Astrocyte of the spinal cord (primary cell): ENCODE measurements at regions not wholly inside any gene's neighbourhood (a gene's known extent, or its start where the extent isn't known, plus 50 kb on each side); places are given as distances from the start of the nearest gene placed in this dataset.

Source experiments
- DNase-seq: peaks from one replicate; pipeline ENCODE4 v3.0.0; 2011; ENCODE audit warnings: low read depth, low spot score
- H3K4me3 ChIP-seq: 2 replicates; pipeline ENCODE4 v1.5.1; 2011; ENCODE audit warnings: low read depth, mild to moderate bottlenecking, low read length, moderate library complexity
- CTCF ChIP-seq: IDR thresholded peaks from 2 replicates; pipeline ENCODE4 v1.5.1; 2012; ENCODE audit warnings: low read depth, mild to moderate bottlenecking, low read length, inconsistent platforms
- in situ Hi-C: cut with HindIII; loops from 2 replicates; pipeline ENCODE4 v1.10.0; 2017; ENCODE audit warnings: low sequenced_read_pairs

- no peak overlapping the region for H3K4me3 ChIP-seq
- in situ Hi-C loops = no loop called here
- no peak for TF ChIP-seq CTCF
- DNase-seq = no peak
These were observed 381.0 kb downstream of the MAFB start for GRCh38 chr20:40307997-40308396.

GRCh38 chr20:40307268-40307667 is 381.8 kb downstream of the MAFB start:
- in situ Hi-C loops = no loop called here
- no peak overlapping the region for H3K4me3 ChIP-seq
- TF ChIP-seq CTCF = no peak
- no peak for DNase-seq

- no peak for DNase-seq
- no peak overlapping the region for H3K4me3 ChIP-seq
- in situ Hi-C loops = no loop called here
- TF ChIP-seq CTCF = no peak
These were observed 383.7 kb downstream of the MAFB start for GRCh38 chr20:40305303-40305702.

- in situ Hi-C loops = no loop called here
- no peak overlapping the region for H3K4me3 ChIP-seq
- DNase-seq = no peak
- TF ChIP-seq CTCF = no peak
These were observed 384.9 kb downstream of the MAFB start for GRCh38 chr20:40304119-40304613.

GRCh38 chr20:40294747-40295146 is 394.3 kb downstream of the MAFB start:
- no peak for TF ChIP-seq CTCF

GRCh38 chr20:40294175-40294574 is 394.9 kb downstream of the MAFB start:
- in situ Hi-C loops = no loop called here
- no peak for TF ChIP-seq CTCF
- DNase-seq = no peak
- H3K4me3 ChIP-seq = no peak overlapping the region

More at GRCh38 chr20:40294747-40295146, 394.3 kb downstream of the MAFB start:
- in situ Hi-C loops = no loop called here
- H3K4me3 ChIP-seq = no peak overlapping the region
- no peak for DNase-seq

- TF ChIP-seq CTCF = no peak
- DNase-seq = no peak
- in situ Hi-C loops = no loop called here
- no peak overlapping the region for H3K4me3 ChIP-seq
These were observed 395.3 kb downstream of the MAFB start for GRCh38 chr20:40293740-40294139.
